ENCODE measurements at regions not wholly inside any gene's neighbourhood (a gene's known extent, or its start where the extent isn't known, plus 50 kb on each side); places are given as distances from the start of the nearest gene placed in this dataset.

DNA sequence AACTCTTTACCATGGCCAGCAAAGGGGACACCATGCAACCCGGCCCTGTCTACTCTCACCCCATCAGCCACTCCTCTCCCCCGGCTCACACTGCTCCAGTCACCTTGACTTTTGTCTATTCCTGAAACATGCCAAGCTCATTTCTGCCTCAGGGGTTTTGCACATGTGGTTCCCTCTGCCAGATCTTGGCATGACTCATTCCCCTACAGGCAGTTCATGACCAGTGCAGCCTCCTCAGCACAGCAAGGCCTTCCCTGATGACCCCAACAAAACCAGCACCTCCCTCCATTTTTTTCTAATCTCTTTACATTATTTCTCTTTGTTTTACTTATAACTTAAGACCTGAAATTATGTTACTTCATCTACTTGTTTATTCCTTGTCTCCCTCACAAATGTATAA, 58.6 kb upstream of the GJB5 start:
- TF ChIP-seq, protein P1, sequence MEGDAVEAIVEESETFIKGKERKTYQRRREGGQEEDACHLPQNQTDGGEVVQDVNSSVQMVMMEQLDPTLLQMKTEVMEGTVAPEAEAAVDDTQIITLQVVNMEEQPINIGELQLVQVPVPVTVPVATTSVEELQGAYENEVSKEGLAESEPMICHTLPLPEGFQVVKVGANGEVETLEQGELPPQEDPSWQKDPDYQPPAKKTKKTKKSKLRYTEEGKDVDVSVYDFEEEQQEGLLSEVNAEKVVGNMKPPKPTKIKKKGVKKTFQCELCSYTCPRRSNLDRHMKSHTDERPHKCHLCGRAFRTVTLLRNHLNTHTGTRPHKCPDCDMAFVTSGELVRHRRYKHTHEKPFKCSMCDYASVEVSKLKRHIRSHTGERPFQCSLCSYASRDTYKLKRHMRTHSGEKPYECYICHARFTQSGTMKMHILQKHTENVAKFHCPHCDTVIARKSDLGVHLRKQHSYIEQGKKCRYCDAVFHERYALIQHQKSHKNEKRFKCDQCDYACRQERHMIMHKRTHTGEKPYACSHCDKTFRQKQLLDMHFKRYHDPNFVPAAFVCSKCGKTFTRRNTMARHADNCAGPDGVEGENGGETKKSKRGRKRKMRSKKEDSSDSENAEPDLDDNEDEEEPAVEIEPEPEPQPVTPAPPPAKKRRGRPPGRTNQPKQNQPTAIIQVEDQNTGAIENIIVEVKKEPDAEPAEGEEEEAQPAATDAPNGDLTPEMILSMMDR (conservative IDR thresholded peaks at IDR 0.05 in 1 of 2, IDR thresholded peaks at IDR 0.05 in 1 of 2; ENCODE audit: low read depth in 1 of 2, low read length in 2 of 2) = no peak
- no peak for TF ChIP-seq EZH2 (IDR thresholded peaks at IDR 0.05; ENCODE audit: low read length, missing control alignments)
